ENCODE measurements at regions not wholly inside any gene's neighbourhood (a gene's known extent, or its start where the extent isn't known, plus 50 kb on each side); places are given as distances from the start of the nearest gene placed in this dataset.

GRCh38 chr13:95352486-95352885, 51.2 kb upstream of the ABCC4 start:
- no peak for DNase-seq

DNA sequence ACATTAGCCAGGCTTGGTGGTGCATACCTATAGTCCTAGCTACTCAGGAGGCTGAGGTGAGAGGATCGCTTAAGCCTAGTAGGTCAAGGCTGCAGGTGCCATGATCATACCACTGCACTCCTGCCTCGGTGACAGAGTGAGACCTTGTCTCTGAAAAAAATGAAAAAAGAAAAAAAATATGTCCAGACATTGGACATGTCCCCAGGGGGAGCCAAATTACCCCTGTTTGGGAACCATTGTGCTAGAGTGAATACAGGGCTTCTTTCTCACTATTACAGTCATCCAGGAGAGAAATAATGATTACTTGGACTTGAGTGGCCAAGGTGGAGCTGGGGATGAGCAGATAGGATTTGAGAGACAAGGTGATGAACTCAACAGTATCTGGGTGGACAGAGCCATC, 52.9 kb upstream of the ABCC4 start:
- DNase-seq, result no peak

- DNase-seq, result no peak
These were observed 53.6 kb upstream of the ABCC4 start for GRCh38 chr13:95354680-95355487.

DNA sequence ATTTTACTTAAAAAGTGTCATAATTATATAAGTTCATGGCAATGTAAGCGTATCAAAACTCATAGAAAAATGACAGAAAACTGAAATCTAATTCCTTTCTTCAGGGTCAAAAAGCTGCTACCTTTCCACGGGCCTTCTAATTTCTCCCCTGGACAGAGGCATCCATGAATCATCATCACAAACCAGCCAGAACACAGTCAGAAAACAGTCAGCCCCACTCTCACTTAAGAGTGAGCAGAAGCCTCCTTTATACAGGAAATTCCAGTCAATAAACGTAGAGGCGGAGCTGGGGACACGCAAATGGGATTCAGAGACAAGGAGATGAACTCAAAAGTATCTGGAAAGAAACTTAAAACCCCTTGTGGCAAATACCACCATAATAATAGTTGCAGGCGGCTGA, 54.2 kb upstream of the ABCC4 start:
- no peak for DNase-seq

GRCh38 chr13:95356916-95357315, 55.7 kb upstream of the ABCC4 start:
- DNase-seq, result no peak

DNA sequence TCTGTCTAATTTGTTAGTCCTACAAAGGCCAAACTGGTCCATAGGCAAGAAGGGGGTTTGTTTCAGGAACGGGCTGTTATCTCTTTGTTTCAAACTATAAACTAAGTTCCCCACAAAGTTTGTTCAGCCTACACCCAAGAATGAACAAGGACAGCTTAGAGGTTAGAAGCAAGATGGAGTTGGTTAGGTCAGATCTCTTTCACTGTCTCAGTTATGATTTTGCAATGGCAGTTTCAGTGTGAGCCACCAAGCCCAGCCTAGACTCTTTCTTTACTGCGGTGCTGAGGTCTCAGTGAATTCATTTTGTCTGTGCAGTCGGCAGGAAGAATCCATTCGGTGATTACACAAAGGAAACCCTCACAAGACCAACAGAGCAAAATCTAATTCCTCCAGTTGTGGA, 56.6 kb upstream of the ABCC4 start:
- DNase-seq, result no peak

GRCh38 chr13:95360052-95360451, 58.8 kb upstream of the ABCC4 start:
- no peak for DNase-seq

DNA sequence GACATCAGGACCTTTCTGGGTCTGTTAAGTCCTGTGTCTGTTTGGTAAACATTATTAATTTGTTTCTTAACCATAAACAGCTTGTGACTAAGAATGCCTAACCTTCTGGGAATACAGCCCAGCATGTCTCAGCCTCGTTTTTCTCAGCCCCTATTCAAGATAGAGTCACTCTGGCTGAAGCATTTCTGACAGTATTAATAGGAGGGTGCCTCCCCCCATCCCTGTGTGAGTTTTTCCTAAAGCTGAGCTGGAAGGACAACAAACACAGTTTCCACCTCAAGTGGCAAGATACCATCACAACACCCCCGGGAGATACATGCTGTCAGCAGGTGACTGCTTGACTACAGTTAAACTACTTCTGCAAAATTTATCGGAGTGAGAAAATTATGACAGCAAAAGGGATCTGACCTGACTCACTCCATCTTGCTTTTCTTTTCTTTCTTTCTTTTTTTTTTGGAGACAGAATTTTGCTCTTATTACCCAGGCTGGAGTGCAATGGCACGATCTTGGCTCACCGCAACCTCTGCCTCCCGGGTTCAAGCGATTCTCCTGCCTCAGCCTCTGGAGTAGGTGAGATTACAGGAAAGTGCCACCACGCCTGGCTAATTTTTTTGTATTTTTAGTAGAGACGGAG, 59.3 kb upstream of the ABCC4 start:
- no peak for DNase-seq

DNA sequence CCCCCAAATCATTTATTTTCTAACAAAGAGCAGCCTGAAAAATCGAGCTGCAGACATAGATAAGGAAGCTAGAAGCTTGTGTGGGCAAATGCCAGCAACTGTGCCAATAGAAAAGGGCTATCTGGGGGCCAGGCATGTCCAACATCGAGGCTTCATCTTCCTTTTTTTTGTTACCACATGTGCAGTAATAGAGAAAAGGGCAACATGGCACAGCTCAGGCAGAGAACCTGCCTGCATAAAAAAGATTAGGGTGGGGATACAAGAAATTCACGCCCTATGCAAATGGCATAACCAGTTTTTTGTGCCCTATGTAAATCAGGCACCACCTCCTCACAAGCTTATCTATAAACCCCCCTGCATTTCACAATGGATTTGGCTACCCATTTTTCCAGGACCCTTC, 60.4 kb upstream of the ABCC4 start:
- no peak for DNase-seq

DNA sequence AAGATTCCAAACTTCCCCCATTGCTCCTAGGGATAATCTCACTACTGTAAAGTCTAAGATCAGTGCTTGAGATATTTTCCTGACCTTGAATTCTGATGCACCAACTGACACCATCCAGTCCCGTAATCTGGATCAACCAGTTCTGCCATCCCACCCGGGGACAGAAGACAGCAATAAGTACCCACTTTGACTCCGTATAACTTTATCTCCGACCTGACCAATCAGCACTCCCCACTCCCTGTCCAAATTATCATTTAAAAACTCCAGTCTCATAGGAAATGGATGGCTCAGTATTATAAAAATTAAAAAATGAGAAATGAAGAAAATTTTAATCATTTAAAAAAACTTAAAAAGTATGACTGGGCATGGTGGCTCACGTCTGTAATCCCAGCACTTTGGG, 61.4 kb upstream of the ABCC4 start:
- no peak for DNase-seq

GRCh38 chr13:95367309-95367843, 66.1 kb upstream of the ABCC4 start:
- peak; percentile 18 for DNase-seq

- DNase-seq, result no peak
These were observed 67.7 kb upstream of the ABCC4 start for GRCh38 chr13:95368998-95369397.

DNA sequence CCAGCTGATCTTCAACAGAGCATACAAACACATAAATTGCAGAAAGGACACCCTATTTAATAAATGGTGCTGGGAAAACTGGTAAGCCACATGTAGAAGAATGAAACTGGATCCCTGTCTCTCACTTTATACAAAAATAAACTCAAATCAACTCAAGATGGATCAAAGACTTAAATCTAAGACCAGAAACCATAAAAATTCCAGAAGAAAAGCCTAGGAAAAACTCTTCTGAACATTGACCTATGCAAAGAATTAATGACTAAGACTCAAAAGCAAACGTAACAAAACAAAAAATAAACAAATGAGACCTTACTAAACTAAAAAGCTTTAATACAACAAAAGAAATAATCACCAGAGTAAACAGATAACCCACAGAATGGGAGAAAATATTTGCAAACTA, 74.5 kb upstream of the ABCC4 start:
- DNase-seq, result no peak

- no peak for DNase-seq
These were observed 77.4 kb upstream of the ABCC4 start for GRCh38 chr13:95378603-95379002.

- peak; percentile 81 for DNase-seq
These were observed 79.4 kb upstream of the ABCC4 start for GRCh38 chr13:95380468-95381211.

- no peak for DNase-seq
These were observed 79.9 kb upstream of the ABCC4 start for GRCh38 chr13:95381212-95381527.

DNA sequence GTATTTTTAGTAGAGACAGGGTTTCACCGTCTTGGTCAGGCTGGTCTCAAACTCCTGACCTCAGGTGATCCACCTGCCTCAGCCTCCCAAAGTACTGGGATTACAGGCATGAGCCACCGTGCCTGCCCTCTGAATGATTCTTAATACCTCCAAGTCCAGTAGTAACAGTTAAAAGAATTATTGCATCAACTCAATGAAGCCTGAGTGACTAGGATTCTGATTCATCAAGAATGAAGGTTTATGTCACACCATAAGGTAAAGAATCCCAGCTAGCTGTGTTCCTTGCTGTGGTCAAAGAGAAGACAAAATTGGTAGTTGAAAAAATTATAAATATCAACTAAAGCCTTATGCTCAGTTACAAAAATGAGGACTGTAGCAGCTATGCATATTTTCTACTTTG, 81.2 kb upstream of the ABCC4 start:
- no peak for DNase-seq

GRCh38 chr13:95382916-95383315, 81.7 kb upstream of the ABCC4 start:
- DNase-seq, result no peak

- DNase-seq, result no peak
These were observed 84.1 kb upstream of the ABCC4 start for GRCh38 chr13:95385373-95385772.

DNA sequence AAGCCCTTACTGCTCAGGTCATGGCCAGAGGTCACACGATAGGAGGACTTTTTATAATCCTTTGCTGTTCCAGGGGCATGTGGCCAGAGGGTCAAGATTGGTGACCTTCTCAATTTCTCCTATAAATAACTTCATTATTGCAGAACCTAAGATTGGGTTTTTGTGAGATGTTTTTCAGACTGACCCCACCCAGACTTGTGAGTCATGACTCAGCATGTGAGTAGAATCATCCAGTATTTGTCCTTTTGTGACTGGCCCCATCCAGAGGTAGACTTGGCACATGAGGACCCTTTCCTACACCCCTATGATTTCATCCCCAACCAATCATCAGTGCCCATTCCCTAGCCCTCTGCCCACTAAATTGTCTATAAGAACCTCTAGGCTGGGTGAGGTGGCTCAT, 84.5 kb upstream of the ABCC4 start:
- no peak for DNase-seq

- DNase-seq, result no peak
These were observed 85.1 kb upstream of the ABCC4 start for GRCh38 chr13:95386370-95386769.

GRCh38 chr13:95387733-95388207, 86.5 kb upstream of the ABCC4 start:
- peak; percentile 29 for DNase-seq

- DNase-seq, result no peak
These were observed 87.3 kb upstream of the ABCC4 start for GRCh38 chr13:95388420-95389079.
